Neuron (in vitro differentiated cells): ENCODE measurements at regions not wholly inside any gene's neighbourhood (a gene's known extent, or its start where the extent isn't known, plus 50 kb on each side); places are given as distances from the start of the nearest gene placed in this dataset.
"Not testable (repeated sequence)": the region's sequence is repeated elsewhere in the genome, so short reads cannot be mapped to it uniquely, and the experiment has no call there.

Experiments used
- H2AFZ ChIP-seq: one replicate; pipeline ENCODE4 v1.6.1; 2013; ENCODE audit warnings: low read depth, mild to moderate bottlenecking, inconsistent platforms, low read length, moderate library complexity
- H3K27me3 ChIP-seq: one replicate; pipeline ENCODE4 v1.6.1; 2013; ENCODE audit warnings: low read length; ENCODE audit not compliant: insufficient read depth
- H3K36me3 ChIP-seq: one replicate; pipeline ENCODE4 v1.6.1; 2013; ENCODE audit warnings: low read length; ENCODE audit not compliant: insufficient read depth
- H3K4me1 ChIP-seq: one replicate; pipeline ENCODE4 v1.6.1; 2013; ENCODE audit warnings: low read length; ENCODE audit not compliant: insufficient read depth
- H3K4me3 ChIP-seq: 2 replicates; pipeline ENCODE4 v1.5.1; 2013; ENCODE audit warnings: mild to moderate bottlenecking, low read length, moderate library complexity
- H3K9me3 ChIP-seq: one replicate; pipeline ENCODE4 v1.6.1; 2013; ENCODE audit warnings: low read length

DNA sequence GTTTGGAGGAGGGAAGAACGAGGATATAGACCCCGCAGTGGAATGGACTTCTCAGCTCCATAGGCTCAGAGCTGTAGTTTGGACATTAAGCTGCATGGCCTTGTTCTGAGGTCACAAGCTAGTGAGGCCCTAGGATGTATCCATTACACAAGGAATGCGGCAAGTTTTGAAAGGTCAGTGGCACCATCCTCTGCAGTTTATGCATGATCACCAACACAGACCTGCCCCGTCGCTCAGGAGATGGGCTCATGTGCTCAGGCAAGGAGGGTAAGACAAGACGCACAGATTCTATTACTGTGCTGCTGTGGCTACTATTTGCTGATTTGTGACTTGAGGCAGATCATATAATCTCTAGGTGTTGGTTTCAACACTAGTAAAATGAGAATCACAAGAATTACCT lies 110.9 kb downstream of the FAM161A start:
- Histone ChIP-seq H3K9me3 (no peaks in the 10 kb centered on the region), H3K4me3 (no peak overlapping the region), H3K27me3 (no peaks in the 10 kb centered on the region), H3K36me3 (no peaks in the 10 kb centered on the region), H2AFZ (no peak overlapping the region), H3K4me1 (no peaks in the 10 kb centered on the region)

DNA sequence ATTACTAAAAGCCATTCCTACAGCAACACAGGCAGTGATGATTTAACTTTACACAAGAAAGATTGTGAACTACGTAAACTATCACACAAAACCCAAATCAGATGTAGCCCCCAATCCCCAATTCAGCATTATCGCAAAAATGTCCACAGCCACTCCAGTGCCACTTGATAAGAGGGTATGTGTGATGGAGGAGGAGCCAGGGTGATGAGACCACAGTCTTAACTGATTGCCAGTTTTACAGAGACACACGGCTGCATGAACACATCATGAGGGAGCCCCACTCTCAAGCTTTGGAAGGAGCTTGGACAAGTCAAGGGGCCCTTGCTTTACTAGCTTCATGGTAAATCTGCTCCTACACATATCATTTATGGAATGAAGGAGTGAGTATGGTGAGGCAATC lies 116.0 kb downstream of the FAM161A start:
- Histone ChIP-seq H3K27me3 (no peaks in the 10 kb centered on the region), H3K9me3 (no peaks in the 10 kb centered on the region), H3K4me3 (no peak overlapping the region), H3K4me1 (no peaks in the 10 kb centered on the region), H2AFZ (no peak overlapping the region), H3K36me3 (no peaks in the 10 kb centered on the region)

DNA sequence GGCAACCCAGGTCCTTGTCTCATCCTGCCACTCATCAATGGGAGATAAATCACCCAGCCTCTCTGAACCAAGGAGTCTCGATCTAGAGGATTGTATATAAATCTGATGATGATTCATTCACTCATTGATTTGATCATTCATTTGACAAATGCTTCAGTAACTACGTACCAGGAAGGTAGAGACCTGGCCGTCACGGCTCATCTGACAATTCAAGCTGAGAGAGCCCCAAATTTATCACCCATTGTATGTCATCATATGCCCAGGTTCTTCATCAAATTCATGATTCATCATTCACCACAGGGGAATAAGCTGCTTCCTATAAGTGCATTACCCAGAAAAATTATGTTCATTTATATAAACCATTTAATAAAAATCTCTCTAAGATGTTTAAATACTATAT lies 116.9 kb downstream of the FAM161A start:
- Histone ChIP-seq H3K4me3 (no peak overlapping the region), H3K4me1 (no peaks in the 10 kb centered on the region), H3K36me3 (no peaks in the 10 kb centered on the region), H3K9me3 (no peaks in the 10 kb centered on the region), H2AFZ (no peak overlapping the region), H3K27me3 (no peaks in the 10 kb centered on the region)

DNA sequence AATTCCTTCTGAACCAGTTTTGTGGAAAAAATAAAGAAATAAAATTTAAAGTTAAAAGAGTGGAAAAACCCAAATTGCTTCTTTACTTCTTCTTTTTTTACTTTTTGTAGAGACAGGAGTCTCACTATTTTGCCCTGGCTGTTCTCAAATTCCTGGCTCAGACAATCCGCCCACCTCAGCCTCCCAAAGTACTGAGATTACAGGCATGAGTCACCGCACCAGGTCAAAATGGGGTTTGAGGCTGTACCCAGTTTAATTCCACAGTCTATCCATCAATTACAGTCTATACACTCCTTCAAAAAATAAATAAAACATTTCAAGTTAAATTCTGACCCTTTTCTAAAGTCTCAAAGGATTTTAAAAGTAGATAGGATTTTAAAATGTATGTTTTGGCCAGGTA lies 120.3 kb downstream of the FAM161A start:
- Histone ChIP-seq H3K27me3 (no peaks in the 10 kb centered on the region), H3K4me1 (no peaks in the 10 kb centered on the region), H2AFZ (no peak overlapping the region), H3K9me3 (no peaks in the 10 kb centered on the region), H3K4me3 (no peak overlapping the region), H3K36me3 (no peaks in the 10 kb centered on the region)

DNA sequence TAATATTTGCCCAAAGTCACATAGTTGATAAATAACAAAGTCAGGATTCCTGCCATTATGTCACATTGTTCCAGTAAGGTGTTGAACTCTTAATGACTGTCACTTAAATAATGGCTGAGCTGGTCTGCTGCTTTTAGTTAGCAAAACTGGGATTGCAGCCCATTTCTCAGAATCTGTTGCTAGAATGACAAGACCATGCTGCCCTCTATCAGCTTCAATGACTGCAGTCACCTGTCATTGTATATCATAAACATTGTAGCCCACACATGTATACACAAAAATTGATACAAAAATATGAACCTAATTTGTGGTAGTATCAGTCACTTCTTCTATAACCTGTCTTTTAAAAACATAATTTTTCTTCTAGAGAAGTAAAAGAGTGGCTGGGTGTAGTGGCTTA lies 121.1 kb downstream of the FAM161A start:
- Histone ChIP-seq H3K27me3 (no peaks in the 10 kb centered on the region), H3K9me3 (no peaks in the 10 kb centered on the region), H3K4me3 (no peak overlapping the region), H3K4me1 (no peaks in the 10 kb centered on the region), H2AFZ (no peak overlapping the region), H3K36me3 (no peaks in the 10 kb centered on the region)

DNA sequence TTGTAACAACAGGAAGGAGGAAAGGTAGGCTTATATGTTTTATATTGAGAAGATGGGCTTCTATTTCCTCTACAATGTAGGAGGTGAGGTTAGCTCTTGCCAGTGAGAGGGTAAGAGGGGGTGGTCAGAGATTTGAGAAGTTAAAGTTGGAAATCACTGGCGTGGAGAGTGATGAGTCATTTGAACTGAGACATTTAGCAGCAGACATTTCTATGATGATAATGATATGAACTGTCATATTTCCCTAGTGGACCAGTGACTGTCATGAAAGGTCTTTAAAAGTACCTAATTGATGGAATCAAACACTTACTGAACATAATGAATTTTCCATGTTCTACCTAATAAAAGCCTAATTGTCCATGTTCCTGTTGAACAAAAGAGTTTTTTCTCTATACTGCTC lies 126.1 kb downstream of the FAM161A start:
- no peaks in the 10 kb centered on the region for H3K36me3 ChIP-seq
- no peaks in the 10 kb centered on the region for H3K4me1 ChIP-seq
- H3K4me3 ChIP-seq, result no peak overlapping the region
- H2AFZ ChIP-seq, result no peak overlapping the region
- H3K9me3 ChIP-seq, result peaks cover 2% of the 10 kb centered on the region
- no peaks in the 10 kb centered on the region for H3K27me3 ChIP-seq

DNA sequence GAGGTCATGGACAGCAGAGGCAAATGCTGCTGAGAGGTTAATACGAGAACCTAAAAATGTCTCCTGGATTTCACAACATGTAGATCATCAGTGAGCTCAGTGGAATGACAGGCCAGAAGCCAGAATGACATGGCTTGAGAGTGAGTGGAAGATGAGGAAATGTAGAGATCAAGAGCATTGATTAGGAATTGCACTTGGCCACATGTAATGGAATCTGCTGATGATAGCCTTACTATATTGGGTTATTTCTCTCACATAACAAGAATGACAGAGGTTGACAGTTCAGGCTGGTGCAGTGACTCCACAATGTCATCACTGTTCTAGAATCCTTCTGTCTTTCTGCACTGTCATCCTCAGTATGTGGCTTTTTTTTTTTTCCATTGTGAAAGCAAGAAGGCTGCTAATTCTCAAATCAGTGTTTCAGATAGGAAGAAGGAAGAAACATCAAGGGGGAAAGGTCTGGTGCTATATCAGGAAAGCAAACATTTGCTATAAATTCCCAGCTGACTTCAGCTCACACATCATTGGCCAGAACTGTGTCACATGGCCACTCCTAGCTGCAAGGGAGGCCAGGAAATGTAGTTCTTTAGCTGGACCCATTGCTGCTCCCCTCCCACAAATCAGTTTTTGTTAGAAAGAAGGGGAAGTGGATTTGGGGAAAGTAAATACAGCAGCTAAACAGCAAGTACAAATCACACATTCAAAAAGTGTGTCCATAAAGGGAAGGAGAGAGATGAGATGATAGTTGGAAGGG lies 127.2 kb downstream of the FAM161A start:
- Histone ChIP-seq H3K9me3 (peaks cover 2% of the 10 kb centered on the region), H3K4me1 (no peaks in the 10 kb centered on the region), H3K27me3 (no peaks in the 10 kb centered on the region), H2AFZ (no peak overlapping the region), H3K4me3 (no peak overlapping the region), H3K36me3 (no peaks in the 10 kb centered on the region)

DNA sequence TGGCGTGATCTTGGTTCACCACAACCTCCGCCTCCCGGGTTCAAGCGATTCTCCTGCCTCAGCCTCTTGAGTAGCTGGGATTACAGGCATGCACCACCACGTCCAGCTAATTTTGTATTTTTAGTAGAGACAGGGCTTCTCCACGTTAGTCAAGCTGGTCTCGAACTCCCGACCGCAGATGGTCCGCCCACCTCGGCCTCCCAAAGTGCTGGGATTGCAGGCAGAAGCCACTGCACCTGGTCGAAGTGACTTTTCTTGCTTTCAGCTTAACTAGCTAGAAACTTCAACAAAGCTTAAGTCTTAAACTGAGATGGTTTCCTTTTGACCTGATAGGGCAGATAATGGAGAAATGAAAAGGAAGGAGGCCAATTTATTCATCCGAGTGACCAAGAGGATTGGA lies 130.5 kb downstream of the FAM161A start:
- not testable (repeated sequence) for H2AFZ ChIP-seq, H3K4me3 ChIP-seq, H3K4me1 ChIP-seq, H3K9me3 ChIP-seq, H3K27me3 ChIP-seq, H3K36me3 ChIP-seq

DNA sequence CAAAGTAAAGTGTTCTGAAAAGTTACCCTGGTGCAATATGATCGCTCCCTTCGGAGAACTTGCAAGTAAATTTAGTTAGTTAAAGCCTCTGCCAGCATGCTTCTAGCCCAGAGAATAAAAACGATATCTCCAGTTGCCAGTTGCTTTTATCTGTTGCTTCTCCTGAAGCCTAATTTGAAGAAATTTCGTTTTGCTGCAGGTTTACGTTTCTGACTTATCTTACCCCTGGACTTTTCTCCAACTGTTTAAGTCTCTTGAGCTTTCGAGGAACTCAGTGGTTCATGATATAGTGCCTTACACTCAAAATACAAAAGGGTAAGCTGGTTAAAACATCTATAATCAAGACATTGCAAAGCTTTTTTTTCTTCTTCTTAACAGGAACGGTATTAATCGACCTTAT lies 131.1 kb downstream of the FAM161A start:
- Histone ChIP-seq H3K36me3 (no peaks in the 10 kb centered on the region), H2AFZ (no peak overlapping the region), H3K4me1 (no peaks in the 10 kb centered on the region), H3K27me3 (no peaks in the 10 kb centered on the region), H3K4me3 (no peak overlapping the region), H3K9me3 (peaks cover 2% of the 10 kb centered on the region)

DNA sequence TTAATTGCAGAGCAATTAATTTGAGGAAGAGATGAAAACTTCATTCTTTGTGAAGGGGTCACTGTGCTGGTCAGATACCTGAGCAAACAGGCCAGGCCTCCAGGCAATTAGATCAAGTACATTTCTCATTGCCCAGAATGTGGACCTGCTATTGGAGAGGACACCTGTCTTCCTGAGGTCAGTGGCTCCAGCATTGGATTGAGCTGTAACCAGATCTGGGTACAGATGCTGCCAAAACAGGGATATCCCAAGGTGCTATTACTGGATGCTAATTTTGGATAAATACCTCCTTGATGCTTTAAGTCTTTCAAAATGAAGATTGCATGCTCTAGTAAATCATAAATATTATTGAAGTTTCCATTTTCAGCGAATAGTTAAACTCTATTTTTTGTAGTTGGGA lies 131.5 kb downstream of the FAM161A start:
- Histone ChIP-seq H3K4me1 (no peaks in the 10 kb centered on the region), H3K27me3 (no peaks in the 10 kb centered on the region), H3K36me3 (no peaks in the 10 kb centered on the region), H2AFZ (no peak overlapping the region), H3K9me3 (peaks cover 2% of the 10 kb centered on the region), H3K4me3 (no peak overlapping the region)

DNA sequence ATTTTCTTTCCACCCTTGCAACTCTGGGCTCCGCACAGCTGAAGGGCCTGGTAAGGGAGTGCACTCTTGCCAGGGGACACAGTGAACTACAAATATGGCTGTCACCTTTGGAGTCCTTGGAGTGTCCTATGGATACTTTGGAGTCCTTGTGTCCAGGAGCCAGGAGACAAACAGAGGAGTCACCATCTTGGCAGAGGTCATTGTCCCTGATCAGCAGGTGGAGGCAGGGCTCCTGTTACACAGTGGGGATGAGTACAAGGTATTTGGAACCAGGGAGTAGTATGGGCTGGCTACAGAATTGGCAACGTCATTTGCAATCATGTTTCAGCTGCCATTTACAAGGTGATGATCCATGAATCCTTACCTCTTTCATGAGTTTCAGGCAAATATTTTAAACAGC lies 132.5 kb downstream of the FAM161A start:
- H2AFZ ChIP-seq, result no peak overlapping the region
- H3K36me3 ChIP-seq, result no peaks in the 10 kb centered on the region
- no peak overlapping the region for H3K4me3 ChIP-seq
- H3K9me3 ChIP-seq, result no peaks in the 10 kb centered on the region
- no peaks in the 10 kb centered on the region for H3K27me3 ChIP-seq
- no peaks in the 10 kb centered on the region for H3K4me1 ChIP-seq

DNA sequence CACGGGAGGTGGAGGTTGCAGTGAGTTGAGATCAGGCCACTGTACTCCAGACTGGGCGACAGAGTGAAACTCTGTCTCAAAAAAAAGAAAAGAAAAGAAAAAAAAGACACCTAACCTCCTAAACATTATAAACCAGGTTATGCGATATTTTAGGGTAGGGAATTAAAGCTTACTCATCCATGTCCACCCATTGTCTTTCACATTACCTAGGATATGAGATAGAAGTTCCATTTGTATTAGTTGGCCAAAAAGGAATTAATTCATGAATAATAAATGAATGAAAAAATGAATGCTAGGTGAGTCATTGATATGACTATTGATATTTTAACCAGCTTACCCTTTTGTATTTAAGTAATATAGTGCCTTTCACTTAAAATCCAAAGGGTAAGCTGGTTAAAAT lies 132.9 kb downstream of the FAM161A start:
- H3K36me3 ChIP-seq, result no peaks in the 10 kb centered on the region
- H3K4me1 ChIP-seq, result no peaks in the 10 kb centered on the region
- H3K4me3 ChIP-seq, result no peak overlapping the region
- H2AFZ ChIP-seq, result no peak overlapping the region
- no peaks in the 10 kb centered on the region for H3K27me3 ChIP-seq
- no peaks in the 10 kb centered on the region for H3K9me3 ChIP-seq

DNA sequence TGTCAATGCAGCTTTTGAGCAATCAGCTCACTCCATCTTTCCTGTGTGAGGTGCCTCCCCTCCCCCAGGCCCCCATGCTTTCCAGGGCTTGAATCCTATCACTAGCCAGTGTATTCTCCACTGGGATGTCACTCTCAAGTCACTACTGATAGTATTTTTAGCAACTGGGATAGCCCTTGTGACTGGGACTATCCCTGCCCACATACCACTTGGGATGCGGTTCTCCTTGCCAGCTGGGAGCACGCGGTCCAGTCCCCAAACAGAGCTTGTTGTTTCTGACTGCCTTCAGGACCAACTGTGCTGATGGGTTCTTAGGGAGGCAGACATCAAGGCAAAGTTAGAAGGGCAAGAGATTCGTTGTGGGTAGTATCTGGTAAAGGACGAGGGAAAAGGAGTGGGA lies 134.9 kb downstream of the FAM161A start:
- no peaks in the 10 kb centered on the region for H3K27me3 ChIP-seq
- no peaks in the 10 kb centered on the region for H3K9me3 ChIP-seq
- H3K4me1 ChIP-seq, result no peaks in the 10 kb centered on the region
- H3K36me3 ChIP-seq, result no peaks in the 10 kb centered on the region
- no peak overlapping the region for H2AFZ ChIP-seq
- H3K4me3 ChIP-seq, result no peak overlapping the region

DNA sequence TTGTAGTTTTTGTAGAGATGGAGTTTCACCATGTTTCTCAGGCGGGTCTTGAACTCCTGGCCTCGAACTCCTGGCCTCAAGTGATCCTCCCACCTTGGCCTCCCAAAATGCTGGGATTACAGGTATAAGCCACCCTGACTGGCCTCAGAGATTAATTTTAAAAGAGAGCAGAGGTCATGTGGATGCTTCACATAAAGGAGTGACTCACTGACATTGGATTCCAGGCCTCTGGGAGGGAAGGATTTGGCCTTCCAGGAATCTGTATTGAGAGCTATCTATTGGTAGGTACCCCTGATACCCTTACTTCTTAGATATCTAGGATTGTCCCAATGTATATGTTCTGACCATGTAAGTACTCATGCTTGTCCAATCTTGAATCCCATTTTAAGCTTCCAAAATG lies 138.4 kb downstream of the FAM161A start:
- Histone ChIP-seq H3K4me3 (no peak overlapping the region), H2AFZ (no peak overlapping the region), H3K36me3 (no peaks in the 10 kb centered on the region), H3K9me3 (no peaks in the 10 kb centered on the region), H3K27me3 (no peaks in the 10 kb centered on the region), H3K4me1 (no peaks in the 10 kb centered on the region)
